ENCODE measurements at regions not wholly inside any gene's neighbourhood (a gene's known extent, or its start where the extent isn't known, plus 50 kb on each side); places are given as distances from the start of the nearest gene placed in this dataset.

GRCh38 chr4:58766763-58767162 is 1656.6 kb upstream of the IGFBP7 start:
- TF ChIP-seq, protein P1, sequence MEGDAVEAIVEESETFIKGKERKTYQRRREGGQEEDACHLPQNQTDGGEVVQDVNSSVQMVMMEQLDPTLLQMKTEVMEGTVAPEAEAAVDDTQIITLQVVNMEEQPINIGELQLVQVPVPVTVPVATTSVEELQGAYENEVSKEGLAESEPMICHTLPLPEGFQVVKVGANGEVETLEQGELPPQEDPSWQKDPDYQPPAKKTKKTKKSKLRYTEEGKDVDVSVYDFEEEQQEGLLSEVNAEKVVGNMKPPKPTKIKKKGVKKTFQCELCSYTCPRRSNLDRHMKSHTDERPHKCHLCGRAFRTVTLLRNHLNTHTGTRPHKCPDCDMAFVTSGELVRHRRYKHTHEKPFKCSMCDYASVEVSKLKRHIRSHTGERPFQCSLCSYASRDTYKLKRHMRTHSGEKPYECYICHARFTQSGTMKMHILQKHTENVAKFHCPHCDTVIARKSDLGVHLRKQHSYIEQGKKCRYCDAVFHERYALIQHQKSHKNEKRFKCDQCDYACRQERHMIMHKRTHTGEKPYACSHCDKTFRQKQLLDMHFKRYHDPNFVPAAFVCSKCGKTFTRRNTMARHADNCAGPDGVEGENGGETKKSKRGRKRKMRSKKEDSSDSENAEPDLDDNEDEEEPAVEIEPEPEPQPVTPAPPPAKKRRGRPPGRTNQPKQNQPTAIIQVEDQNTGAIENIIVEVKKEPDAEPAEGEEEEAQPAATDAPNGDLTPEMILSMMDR (IDR thresholded peaks at IDR 0.05; ENCODE audit: insufficient read depth, low read length, poor library complexity, severe bottlenecking): no peak
- no peaks in the 10 kb centered on the region for H3K27me3 ChIP-seq (replicated peaks; ENCODE audit: control insufficient read depth, insufficient read depth, low read length)
- no peak overlapping the region for H3K4me3 ChIP-seq (replicated peaks; ENCODE audit: low read depth, low read length)
- no peaks in the 10 kb centered on the region for H3K36me3 ChIP-seq (ENCODE audit: control insufficient read depth, insufficient read depth, low read length)
- DNase-seq (ENCODE audit: extremely low read depth, insufficient read length): no peak

GRCh38 chr4:58761563-58761962 is 1651.4 kb upstream of the IGFBP7 start:
- no peaks in the 10 kb centered on the region for H3K36me3 ChIP-seq (ENCODE audit: control insufficient read depth, insufficient read depth, low read length)
- no peak overlapping the region for H3K4me3 ChIP-seq (replicated peaks; ENCODE audit: low read depth, low read length)
- no peak for DNase-seq (ENCODE audit: extremely low read depth, insufficient read length)
- no peaks in the 10 kb centered on the region for H3K27me3 ChIP-seq (replicated peaks; ENCODE audit: control insufficient read depth, insufficient read depth, low read length)
- TF ChIP-seq, protein P1 (IDR thresholded peaks at IDR 0.05; ENCODE audit: insufficient read depth, low read length, poor library complexity, severe bottlenecking): no peak

DNA sequence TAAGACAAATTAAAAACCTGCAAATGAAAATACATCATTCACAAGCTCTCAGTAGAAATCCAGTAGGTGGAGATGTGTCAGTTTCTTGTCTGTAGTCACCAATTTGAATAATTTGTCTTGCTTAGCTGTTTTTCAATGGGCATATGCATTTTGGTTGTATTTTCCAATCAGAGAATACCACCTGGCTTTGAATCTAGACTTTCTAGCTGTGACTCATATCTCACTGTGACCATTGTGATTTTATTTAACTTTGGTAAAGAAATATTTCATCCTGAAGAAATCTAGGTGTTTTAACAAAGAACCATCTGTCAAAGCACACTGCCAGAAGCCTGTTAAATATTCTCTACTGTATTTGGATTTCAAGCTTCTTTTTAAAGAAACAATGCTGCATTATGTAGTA is 1650.6 kb upstream of the IGFBP7 start:
- no peaks in the 10 kb centered on the region for H3K27me3 ChIP-seq (replicated peaks; ENCODE audit: control insufficient read depth, insufficient read depth, low read length)
- no peak for DNase-seq (ENCODE audit: extremely low read depth, insufficient read length)
- TF ChIP-seq, protein P1 (IDR thresholded peaks at IDR 0.05; ENCODE audit: insufficient read depth, low read length, poor library complexity, severe bottlenecking): no peak
- H3K36me3 ChIP-seq (ENCODE audit: control insufficient read depth, insufficient read depth, low read length): no peaks in the 10 kb centered on the region
- H3K4me3 ChIP-seq (replicated peaks; ENCODE audit: low read depth, low read length): no peak overlapping the region

DNA sequence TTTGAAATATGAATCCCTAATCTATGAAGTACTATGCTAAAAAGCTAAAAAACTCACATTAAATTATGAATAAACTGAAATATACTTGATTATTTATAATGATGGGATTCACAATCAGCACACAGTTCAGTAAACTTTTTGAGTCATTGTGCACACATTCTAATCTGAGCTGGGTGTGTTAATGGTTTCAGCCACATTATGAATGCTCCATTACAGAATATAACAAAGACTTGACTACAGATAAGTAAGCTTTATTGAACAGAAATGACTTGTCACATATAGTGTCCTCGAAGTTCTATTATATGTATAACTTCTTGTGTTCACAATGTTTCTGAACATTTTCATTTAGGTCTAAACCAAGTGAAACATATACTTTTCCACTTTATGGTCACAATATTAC is 1649.9 kb upstream of the IGFBP7 start:
- H3K36me3 ChIP-seq (ENCODE audit: control insufficient read depth, insufficient read depth, low read length): no peaks in the 10 kb centered on the region
- H3K4me3 ChIP-seq (replicated peaks; ENCODE audit: low read depth, low read length): no peak overlapping the region
- TF ChIP-seq, protein P1 (IDR thresholded peaks at IDR 0.05; ENCODE audit: insufficient read depth, low read length, poor library complexity, severe bottlenecking): no peak
- DNase-seq (ENCODE audit: extremely low read depth, insufficient read length): no peak
- no peaks in the 10 kb centered on the region for H3K27me3 ChIP-seq (replicated peaks; ENCODE audit: control insufficient read depth, insufficient read depth, low read length)

DNA sequence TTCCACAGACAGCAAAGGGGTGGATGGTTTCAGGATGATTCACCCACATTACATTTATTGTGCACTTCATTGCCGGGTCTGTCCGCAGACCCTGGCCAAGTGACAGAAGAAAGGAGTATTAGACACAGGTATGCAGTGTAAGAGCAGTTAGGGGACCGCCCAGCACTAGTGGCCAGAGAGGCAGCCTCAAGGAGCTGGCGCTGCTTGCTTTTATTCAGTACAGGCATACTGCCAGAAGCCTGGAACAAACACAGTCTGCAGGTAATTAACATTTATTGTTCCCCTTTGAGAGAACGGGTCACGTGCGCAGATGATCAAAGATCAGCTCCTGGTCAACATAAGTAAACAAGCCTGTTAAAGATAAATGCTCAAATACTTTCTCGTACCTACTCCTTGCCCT is 1639.0 kb upstream of the IGFBP7 start:
- TF ChIP-seq, protein P1 (IDR thresholded peaks at IDR 0.05; ENCODE audit: insufficient read depth, low read length, poor library complexity, severe bottlenecking): no peak
- H3K4me3 ChIP-seq (replicated peaks; ENCODE audit: low read depth, low read length): no peak overlapping the region
- H3K36me3 ChIP-seq (ENCODE audit: control insufficient read depth, insufficient read depth, low read length): no peaks in the 10 kb centered on the region
- H3K27me3 ChIP-seq (replicated peaks; ENCODE audit: control insufficient read depth, insufficient read depth, low read length): no peaks in the 10 kb centered on the region
- no peak for DNase-seq (ENCODE audit: extremely low read depth, insufficient read length)

DNA sequence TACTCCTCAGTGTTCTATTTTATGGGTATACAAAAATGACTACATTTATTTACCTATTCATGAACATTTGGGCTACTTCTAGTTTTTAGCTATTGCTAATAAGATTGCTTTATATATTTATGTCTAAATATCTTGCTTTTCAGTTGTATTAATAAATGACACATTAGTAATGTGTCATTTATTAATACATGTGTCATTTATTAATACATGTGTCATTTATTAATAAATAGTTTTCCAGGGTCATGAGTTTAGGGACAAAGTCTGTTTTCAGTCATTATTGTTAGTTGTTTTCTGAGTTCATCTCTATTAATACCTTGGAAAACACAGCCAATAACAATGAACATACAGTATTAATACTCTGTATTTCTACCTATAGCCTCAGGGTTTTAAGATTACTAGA is 1630.7 kb upstream of the IGFBP7 start:
- TF ChIP-seq, protein P1 (IDR thresholded peaks at IDR 0.05; ENCODE audit: insufficient read depth, low read length, poor library complexity, severe bottlenecking): no peak
- DNase-seq (ENCODE audit: extremely low read depth, insufficient read length): no peak
- Histone ChIP-seq H3K27me3 (replicated peaks; ENCODE audit: control insufficient read depth, insufficient read depth, low read length) (no peaks in the 10 kb centered on the region), H3K36me3 (ENCODE audit: control insufficient read depth, insufficient read depth, low read length) (no peaks in the 10 kb centered on the region), H3K4me3 (replicated peaks; ENCODE audit: low read depth, low read length) (no peak overlapping the region)

Data from GM06990 (cell line).